HG03575 (cell line): ENCODE measurements at regions not wholly inside any gene's neighbourhood (a gene's known extent, or its start where the extent isn't known, plus 50 kb on each side); places are given as distances from the start of the nearest gene placed in this dataset.
"Not testable (repeated sequence)": the region's sequence is repeated elsewhere in the genome, so short reads cannot be mapped to it uniquely, and the experiment has no call there.

ENCODE experiments used
- ATAC-seq: cut with Tn5 transposase; IDR thresholded peaks from one replicate; pipeline ENCODE4 v1.9.1; 2021; ENCODE audit not compliant: unreplicated experiment, insufficient number of reproducible peaks, low FRiP score; ENCODE audit errors: extremely low read depth

- no peak for ATAC-seq
Observed at GRCh38 chr1:9455487-9456234, 83.6 kb upstream of the SLC25A33 start.

- no peak for ATAC-seq
Observed at GRCh38 chr1:9456833-9457232, 82.4 kb upstream of the SLC25A33 start.

GRCh38 chr1:9459816-9460407 lies 79.4 kb upstream of the SLC25A33 start:
- no peak for ATAC-seq

GRCh38 chr1:9465640-9466039 lies 73.6 kb upstream of the SLC25A33 start:
- ATAC-seq: no peak

- no peak for ATAC-seq
Observed at GRCh38 chr1:9466780-9467758, 72.2 kb upstream of the SLC25A33 start.

GRCh38 chr1:9469882-9470281 lies 69.4 kb upstream of the SLC25A33 start:
- not testable (repeated sequence) for ATAC-seq

DNA sequence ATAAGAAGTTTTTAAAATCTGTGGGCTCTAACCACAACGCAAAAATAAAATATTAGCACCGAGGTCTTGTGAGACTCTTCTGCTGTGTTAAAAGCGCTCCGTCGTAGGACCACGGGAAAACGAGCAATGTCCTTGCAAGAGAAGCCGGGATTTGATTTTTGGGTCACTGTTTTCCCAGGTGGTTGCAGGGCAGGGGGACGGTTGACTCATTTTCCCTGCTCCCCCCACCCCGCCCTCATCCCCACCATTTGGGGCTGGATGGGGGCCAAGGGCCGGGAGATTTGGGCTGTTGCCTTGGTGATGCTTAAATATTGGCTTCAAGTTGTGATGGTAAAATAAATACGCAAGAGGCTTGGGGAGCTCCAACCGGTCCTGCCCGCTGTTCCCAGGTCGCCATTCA lies 67.6 kb upstream of the SLC25A33 start:
- ATAC-seq: no peak

DNA sequence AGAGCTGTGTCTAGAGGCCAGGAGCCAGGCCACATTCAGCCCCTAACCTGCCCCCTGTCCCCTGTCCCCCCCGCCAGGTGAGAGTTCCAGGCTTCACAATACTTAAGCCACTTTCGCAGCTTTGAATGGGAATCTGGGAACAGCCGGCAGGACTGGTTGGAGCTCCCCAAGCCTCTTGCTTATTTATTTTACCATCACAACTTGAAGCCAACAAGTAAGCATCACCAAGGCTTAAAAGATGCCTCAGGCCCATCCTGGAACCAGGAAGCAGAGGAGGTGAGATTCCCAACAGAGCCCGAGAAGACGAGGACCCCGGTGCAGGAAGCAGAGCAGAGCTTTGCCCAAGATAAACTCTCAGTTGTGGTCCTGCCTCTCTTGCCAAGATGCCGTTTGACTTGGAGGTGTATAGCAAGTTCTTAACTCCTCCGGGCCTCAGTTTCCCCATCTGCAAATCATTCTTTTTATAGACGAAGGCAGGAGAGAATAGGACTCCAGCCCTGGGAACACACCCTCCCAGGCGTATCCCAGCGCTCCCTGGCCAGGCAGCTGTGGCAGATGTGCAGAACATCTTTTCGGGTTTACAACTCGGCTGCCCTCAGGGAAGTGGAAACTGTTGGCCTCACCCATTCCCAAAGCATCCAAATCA lies 66.8 kb upstream of the SLC25A33 start:
- ATAC-seq: no peak

GRCh38 chr1:9473032-9473807 lies 66.0 kb upstream of the SLC25A33 start:
- ATAC-seq: no peak

DNA sequence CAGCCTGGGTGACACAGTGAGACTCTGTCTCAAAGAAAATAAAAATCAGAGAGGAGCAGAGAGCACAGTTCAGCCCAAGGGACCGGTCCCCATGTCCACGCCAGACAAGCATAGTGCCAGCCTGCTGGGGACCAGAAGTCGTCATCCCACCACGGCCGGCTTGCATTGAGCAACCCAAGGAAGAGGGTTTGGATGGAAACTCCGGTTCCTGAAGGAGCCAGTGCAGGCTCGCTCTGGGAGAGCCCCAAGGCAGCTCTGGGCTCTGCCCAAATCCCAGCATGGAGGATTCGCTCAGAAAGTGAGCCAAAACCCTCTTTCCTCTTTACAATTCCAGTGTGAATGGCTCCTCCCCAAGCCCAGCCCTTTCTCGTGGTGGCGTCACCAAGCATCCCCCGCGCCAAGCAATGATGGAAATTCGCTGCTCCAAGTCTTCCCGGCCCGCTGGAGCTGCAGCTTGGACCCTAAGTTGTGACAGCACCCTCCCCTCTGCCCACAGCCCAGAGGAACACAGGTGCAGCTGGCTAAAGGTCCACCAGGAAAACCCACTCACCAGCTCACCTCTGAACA lies 64.1 kb upstream of the SLC25A33 start:
- ATAC-seq: no peak

- ATAC-seq: no peak
Observed at GRCh38 chr1:9476790-9477463, 62.3 kb upstream of the SLC25A33 start.

- no peak for ATAC-seq
Observed at GRCh38 chr1:9477535-9477934, 61.7 kb upstream of the SLC25A33 start.

- ATAC-seq: no peak
Observed at GRCh38 chr1:9478021-9478420, 61.2 kb upstream of the SLC25A33 start.

DNA sequence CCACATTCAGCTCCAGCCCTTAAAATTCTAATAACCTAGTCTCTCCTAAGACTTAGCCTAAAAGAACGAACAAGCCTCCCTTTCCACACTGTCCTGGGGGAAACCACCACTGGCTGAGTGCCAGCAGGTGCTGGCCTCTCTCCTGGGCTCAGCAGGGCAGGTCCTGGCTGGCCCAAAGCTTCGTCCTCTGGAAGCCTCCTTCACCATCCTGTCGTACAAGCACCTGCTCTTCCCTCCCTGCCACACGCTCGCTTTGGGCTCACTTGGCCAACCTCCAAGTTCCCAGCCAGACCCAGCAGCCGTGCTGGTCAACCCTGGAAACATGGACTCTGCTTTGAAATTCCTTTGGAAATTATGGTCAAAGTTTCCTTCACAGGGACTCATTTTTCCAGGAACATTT lies 58.2 kb upstream of the SLC25A33 start:
- no peak for ATAC-seq

DNA sequence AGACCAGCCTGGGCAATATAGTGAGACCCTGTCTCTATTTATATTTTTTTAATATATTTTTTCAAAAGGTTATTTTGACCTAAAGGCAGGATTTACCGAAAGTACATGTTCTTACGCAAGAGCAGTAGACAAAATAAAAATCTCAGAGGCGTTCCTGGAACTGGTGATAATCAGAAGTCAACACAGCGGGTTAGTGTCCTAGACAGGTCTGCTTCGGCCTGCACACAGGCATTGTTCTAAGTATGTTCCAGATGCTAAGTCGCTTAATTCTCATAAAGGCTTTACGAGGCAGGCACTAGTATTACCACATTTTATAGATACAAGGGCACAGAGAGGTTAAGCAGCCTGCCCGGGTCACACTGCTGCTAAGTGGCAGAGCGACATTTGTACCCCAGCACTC lies 56.9 kb upstream of the SLC25A33 start:
- ATAC-seq: no peak

DNA sequence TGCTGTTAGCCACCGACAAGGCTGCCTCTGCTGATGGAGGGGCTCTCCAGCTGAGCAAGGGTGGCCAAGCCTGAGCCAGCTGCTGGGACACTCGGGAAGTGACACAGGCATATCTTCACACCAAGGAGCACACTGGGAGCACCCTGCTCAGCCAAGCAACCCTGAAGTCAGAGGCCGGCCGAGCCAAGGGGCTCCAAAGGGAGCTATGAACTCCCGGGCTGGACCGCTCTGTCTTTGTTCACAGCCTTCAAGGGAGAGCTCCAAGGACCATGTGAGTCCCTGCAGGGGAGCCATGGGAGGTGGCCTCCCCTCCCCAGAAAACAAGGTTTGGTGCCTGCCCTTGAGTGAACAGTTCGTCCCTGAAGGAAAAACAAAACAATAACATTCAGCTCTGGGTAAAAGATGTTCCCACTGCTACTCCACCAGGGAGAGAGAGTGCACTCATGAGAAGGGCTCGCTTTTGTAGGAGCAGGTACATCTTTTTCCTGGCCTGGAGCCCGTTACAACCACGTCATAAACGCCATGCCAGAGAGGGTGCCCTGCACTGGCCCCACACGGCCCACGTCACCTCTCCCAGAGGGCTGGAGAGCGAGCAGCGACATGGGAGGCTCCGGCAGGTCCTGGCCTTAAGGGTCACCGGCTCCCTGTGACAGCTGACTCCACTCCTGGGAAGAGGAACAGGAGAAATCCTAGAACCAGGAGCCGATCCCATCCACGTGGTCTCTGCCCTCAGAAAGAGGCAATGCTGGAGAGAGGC lies 56.3 kb upstream of the SLC25A33 start:
- no peak for ATAC-seq

- no peak for ATAC-seq
Observed at GRCh38 chr1:9486466-9487140, 52.7 kb upstream of the SLC25A33 start.
